Nucleus accumbens (tissue), 56 donors: ENCODE measurements at regions not wholly inside any gene's neighbourhood (a gene's known extent, or its start where the extent isn't known, plus 50 kb on each side); places are given as distances from the start of the nearest gene placed in this dataset.

ENCODE experiments used
- DNase-seq, 56 donors: peaks; one replicate each; lab custom pipeline; 2025; lab: John Stamatoyannopoulos, UW

GRCh38 chr7:125678771-125679170 lies 749.1 kb upstream of the POT1 start:
- no peak for DNase-seq

GRCh38 chr7:125675640-125676039 lies 746.0 kb upstream of the POT1 start:
- DNase-seq = no peak

- DNase-seq = no peak
These were observed 745.5 kb upstream of the POT1 start for GRCh38 chr7:125675169-125675568.

GRCh38 chr7:125670926-125671572 lies 741.4 kb upstream of the POT1 start:
- DNase-seq = no peak

- DNase-seq = no peak
These were observed 738.8 kb upstream of the POT1 start for GRCh38 chr7:125668321-125668993.

- no peak for DNase-seq
These were observed 735.0 kb upstream of the POT1 start for GRCh38 chr7:125664625-125665024.

- DNase-seq = no peak
These were observed 734.3 kb upstream of the POT1 start for GRCh38 chr7:125663961-125664360.

- no peak for DNase-seq
These were observed 732.1 kb upstream of the POT1 start for GRCh38 chr7:125661677-125662076.

GRCh38 chr7:125661006-125661405 lies 731.4 kb upstream of the POT1 start:
- DNase-seq = no peak

- DNase-seq = no peak
These were observed 724.5 kb upstream of the POT1 start for GRCh38 chr7:125654076-125654475.

- no peak for DNase-seq
These were observed 722.4 kb upstream of the POT1 start for GRCh38 chr7:125651823-125652528.

GRCh38 chr7:125648543-125648942 lies 718.9 kb upstream of the POT1 start:
- DNase-seq = no peak

GRCh38 chr7:125645770-125646169 lies 716.1 kb upstream of the POT1 start:
- no peak for DNase-seq

GRCh38 chr7:125644109-125644508 lies 714.5 kb upstream of the POT1 start:
- DNase-seq = no peak

GRCh38 chr7:125643302-125643701 lies 713.7 kb upstream of the POT1 start:
- DNase-seq = no peak

- no peak for DNase-seq
These were observed 712.3 kb upstream of the POT1 start for GRCh38 chr7:125641884-125642283.

GRCh38 chr7:125636320-125636962 lies 706.8 kb upstream of the POT1 start:
- no peak for DNase-seq

GRCh38 chr7:125618516-125618915 lies 688.9 kb upstream of the POT1 start:
- no peak for DNase-seq

- DNase-seq = no peak
These were observed 682.0 kb upstream of the POT1 start for GRCh38 chr7:125611582-125611981.

- DNase-seq = no peak
These were observed 677.0 kb upstream of the POT1 start for GRCh38 chr7:125606671-125607070.

- no peak for DNase-seq
These were observed 675.6 kb upstream of the POT1 start for GRCh38 chr7:125605241-125605640.
